ENCODE measurements at regions not wholly inside any gene's neighbourhood (a gene's known extent, or its start where the extent isn't known, plus 50 kb on each side); places are given as distances from the start of the nearest gene placed in this dataset.
A peak's percentile ranks its signal among the peaks of the same experiment; 100 is the strongest.

DNA sequence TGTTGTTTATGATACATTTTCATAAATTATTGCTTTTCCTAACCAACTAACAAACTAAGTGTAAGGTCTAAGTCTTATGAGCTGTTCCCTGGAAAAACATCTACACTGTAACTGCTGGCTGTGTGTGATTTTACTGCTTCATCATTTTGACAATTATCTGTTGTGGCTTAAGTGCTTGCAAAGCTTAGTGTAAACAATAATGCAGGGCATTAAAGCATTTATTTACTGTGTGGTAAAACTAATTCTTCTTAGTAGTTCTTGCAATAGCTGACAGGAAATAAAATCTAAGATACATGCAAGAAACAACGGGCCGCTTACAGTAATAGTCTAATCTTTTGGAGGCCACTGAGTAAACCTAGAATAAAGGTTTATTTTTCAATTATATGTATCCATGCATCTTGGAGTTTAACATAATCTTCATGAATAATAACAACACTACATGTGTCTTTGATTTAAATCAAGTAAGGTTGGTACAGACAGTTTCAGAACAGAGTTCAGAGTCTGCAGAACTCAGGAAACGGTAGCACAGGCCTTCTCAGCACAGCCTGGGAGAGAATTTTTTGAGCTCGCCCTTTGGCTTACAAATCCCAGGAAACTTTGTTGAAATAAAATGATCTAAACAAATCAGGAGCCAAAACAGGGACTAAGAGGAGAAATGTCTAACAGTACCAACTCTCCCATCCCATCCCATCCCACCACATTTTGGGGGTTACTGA lies 473.1 kb downstream of the NR2F1-AS1 start:
- DNase-seq = no peak

- no peak for DNase-seq
Observed at GRCh38 chr5:93107141-93107540, 473.9 kb downstream of the NR2F1-AS1 start.

GRCh38 chr5:93101661-93102060 lies 479.4 kb downstream of the NR2F1-AS1 start:
- no peak for DNase-seq

- DNase-seq = peak in 2 of 3 donors; percentile 26 to 27
Observed at GRCh38 chr5:93100976-93101375, 480.0 kb downstream of the NR2F1-AS1 start.

GRCh38 chr5:93100428-93100827 lies 480.6 kb downstream of the NR2F1-AS1 start:
- no peak for DNase-seq

DNA sequence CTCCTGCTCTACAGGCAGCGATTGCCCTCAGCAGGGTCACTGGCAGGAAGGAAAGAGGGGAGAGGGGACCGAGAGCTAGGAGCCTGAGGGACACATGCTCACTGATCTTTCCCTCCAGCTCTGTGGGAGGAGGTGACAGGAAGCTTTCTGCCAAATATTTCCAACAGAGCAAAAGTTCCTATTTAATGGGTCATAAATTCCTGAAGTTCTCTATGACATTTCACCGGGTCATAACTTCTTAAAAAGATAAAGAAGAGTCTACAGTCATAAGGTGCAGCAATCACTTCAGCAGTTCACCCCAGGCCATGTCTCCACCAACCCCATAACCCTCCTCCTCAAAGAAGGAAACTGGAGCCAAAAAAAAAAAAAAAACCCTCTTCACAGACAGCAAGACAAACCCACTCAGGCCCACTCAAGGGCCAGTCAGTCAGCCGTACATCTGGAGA lies 481.1 kb downstream of the NR2F1-AS1 start:
- DNase-seq = no peak

GRCh38 chr5:93096561-93096960 lies 484.5 kb downstream of the NR2F1-AS1 start:
- no peak for DNase-seq

GRCh38 chr5:93092349-93093105 lies 488.5 kb downstream of the NR2F1-AS1 start:
- no peak for DNase-seq

DNA sequence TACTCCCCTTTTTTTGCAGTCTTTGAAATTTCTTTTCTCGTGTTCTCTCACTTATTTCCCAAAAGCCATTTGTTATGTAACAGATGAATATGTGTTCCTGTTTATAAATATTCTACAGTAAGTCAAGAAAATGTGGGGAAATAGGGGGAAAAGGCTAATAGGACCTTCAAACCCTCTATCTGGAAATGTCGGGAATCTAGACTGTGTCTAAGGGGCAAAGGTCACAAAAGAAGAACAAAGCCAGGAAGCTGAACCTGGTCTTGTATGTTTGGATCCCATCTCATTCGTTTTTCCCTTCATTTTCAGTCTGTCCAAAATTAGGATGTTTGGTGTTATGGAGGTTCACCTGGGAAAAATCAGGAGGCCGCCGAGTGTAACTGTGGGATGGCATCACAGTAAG lies 490.3 kb downstream of the NR2F1-AS1 start:
- no peak for DNase-seq

DNA sequence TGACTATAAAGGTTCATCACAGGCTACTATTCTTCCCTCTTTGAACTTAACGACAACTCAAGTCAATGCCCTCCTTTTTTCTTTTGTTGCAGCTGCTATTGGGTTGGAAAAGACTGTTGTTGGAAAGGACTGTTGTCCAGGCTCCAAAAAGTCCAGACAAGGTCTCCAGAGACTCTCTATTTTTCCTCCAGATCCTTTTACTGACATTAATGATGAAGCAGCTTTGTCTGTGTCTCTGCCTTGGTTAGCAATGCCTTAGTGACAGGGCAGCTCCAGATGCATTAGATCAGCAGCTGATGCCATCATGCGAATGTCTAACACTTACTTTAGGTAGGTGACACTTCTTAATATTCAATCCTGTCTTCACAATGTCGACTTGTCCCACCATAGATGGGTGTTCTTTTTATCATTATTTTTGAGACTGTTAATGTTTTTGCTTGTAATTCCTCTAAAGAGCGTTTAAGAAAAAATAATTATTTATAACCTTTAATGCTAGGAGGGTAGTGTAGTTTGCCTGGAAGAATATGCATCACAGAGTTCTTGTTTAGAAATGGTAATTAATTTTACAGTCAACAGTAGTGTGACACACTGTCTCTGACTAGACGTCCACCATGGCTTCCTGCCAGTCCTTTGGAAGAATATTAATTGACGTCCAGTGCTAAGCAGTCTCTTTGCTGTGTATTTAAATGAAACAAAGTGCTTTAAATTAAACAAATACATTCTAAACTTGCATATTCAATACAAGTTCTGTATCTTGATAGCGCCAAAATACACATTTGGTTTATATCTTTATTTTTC lies 492.2 kb downstream of the NR2F1-AS1 start:
- DNase-seq = peak in 1 of 3 donors; percentile 40

DNA sequence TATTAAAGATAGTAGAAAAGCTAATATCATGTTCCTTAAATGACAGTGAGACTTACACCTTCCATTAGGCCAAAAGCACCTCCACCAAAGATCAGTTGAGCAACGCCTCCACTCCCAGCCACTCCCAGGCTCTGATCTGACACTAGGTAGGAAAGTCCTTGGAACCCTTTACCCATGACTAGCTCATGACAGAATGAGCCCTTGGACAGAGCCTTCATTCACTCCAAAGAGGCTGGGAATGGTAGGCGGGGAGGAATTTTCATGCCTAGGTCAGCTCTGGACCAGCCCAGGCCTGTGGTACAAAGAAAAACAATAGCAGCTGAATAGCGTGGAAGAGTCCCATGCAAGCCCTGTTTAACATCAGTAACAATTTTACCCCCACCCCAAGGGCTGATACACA lies 493.7 kb downstream of the NR2F1-AS1 start:
- no peak for DNase-seq

GRCh38 chr5:93082981-93083380 lies 498.0 kb downstream of the NR2F1-AS1 start:
- DNase-seq = no peak

GRCh38 chr5:93079046-93079445 lies 502.0 kb downstream of the NR2F1-AS1 start:
- DNase-seq = no peak

DNA sequence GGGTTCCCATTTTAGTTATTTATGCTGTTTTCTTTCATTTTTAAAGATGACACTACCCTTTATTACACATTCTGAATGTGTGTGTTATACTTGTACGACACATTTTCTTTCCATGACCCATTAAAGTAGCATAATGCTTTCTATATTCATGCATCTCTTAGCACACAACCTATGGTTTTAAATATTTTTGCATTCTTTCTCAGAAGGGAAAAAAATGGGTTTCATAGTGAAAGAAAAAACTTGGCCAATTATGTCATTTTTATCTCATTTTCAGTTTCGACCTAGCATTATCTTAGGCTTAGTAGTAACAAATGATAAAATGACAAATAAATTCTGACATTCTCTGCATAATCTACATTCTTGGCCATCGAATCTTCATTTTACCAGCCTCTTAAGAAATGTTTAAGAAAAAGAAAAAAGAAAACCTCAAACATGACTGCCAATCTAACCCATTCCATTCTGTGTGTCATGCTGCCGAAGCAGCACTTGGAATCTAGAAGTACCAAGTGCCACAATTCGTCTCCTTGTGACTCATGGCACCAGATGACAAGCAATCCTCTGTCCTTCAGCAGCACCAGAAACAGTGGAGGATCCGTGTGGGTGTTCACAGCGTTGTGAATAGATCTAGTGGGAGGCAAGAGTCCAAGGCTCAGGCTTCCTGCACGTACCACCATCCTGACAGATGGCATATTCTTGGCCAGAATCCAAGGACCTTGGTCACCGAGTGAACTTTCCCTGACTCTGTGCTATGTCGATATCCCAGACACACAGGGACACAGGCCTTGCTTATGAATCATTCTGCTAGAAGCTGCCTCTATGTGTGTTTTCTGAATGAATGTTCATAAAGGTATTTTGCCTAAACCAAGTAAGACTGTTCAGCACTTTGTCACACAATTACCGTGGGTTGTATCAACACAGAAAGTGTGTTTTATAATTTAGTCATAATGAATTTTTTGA lies 502.7 kb downstream of the NR2F1-AS1 start:
- peak; percentile 58 to 93 (median 62) for DNase-seq

- DNase-seq = no peak
Observed at GRCh38 chr5:93076566-93076965, 504.5 kb downstream of the NR2F1-AS1 start.

GRCh38 chr5:93076096-93076495 lies 504.9 kb downstream of the NR2F1-AS1 start:
- DNase-seq = no peak

- no peak for DNase-seq
Observed at GRCh38 chr5:93073547-93073946, 507.5 kb downstream of the NR2F1-AS1 start.

- no peak for DNase-seq
Observed at GRCh38 chr5:93072831-93073459, 508.1 kb downstream of the NR2F1-AS1 start.

- DNase-seq = no peak
Observed at GRCh38 chr5:93071710-93072109, 509.3 kb downstream of the NR2F1-AS1 start.

GRCh38 chr5:93070938-93071337 lies 510.1 kb downstream of the NR2F1-AS1 start:
- no peak for DNase-seq

DNA sequence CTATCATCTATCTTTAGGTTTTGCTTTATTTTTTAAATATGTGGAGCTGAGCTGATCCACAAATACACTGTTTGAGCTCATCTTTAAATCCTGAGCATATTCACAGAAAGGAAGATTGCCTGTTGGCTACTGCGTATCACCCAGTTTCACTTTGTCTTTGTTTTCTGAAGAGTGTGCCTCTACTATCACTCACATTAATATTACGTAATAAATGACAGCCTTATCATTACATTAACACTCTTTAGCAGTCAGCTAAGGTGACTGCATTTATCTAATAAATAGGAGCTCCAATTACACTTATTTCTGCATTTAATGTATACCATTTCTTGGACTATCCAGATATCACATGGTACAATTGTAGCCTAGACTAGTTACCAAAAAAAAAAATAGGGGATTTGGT lies 511.7 kb downstream of the NR2F1-AS1 start:
- DNase-seq = no peak

All from muscle of back (tissue), 3 donors.